ENCODE measurements at regions not wholly inside any gene's neighbourhood (a gene's known extent, or its start where the extent isn't known, plus 50 kb on each side); places are given as distances from the start of the nearest gene placed in this dataset.

GRCh38 chr16:17939723-17940122 lies 396.8 kb downstream of the NPIPA8 start:
- Histone ChIP-seq H3K27me3 (ENCODE audit: control insufficient read depth, insufficient read depth, low read length) (no peaks in the 10 kb centered on the region), H3K27ac (ENCODE audit: low read depth, low read length) (no peak overlapping the region), H3K4me1 (ENCODE audit: control insufficient read depth, insufficient read depth, low read length) (no peaks in the 10 kb centered on the region), H3K4me3 (ENCODE audit: low read length) (no peak overlapping the region), H3K9ac (ENCODE audit: low read length) (no peak overlapping the region), H3K36me3 (ENCODE audit: control insufficient read depth, insufficient read depth, low read length) (no peaks in the 10 kb centered on the region)

GRCh38 chr16:17939122-17939536 lies 397.4 kb downstream of the NPIPA8 start:
- H3K27ac ChIP-seq (ENCODE audit: low read depth, low read length), result no peak overlapping the region
- no peak overlapping the region for H3K9ac ChIP-seq (ENCODE audit: low read length)
- H3K4me1 ChIP-seq (ENCODE audit: control insufficient read depth, insufficient read depth, low read length), result no peaks in the 10 kb centered on the region
- no peak overlapping the region for H3K4me3 ChIP-seq (ENCODE audit: low read length)
- H3K36me3 ChIP-seq (ENCODE audit: control insufficient read depth, insufficient read depth, low read length), result no peaks in the 10 kb centered on the region
- no peaks in the 10 kb centered on the region for H3K27me3 ChIP-seq (ENCODE audit: control insufficient read depth, insufficient read depth, low read length)

GRCh38 chr16:17938546-17938945 lies 398.0 kb downstream of the NPIPA8 start:
- Histone ChIP-seq H3K27ac (ENCODE audit: low read depth, low read length) (no peak overlapping the region), H3K4me1 (ENCODE audit: control insufficient read depth, insufficient read depth, low read length) (no peaks in the 10 kb centered on the region), H3K36me3 (ENCODE audit: control insufficient read depth, insufficient read depth, low read length) (no peaks in the 10 kb centered on the region)

GRCh38 chr16:17936766-17937402 lies 399.7 kb downstream of the NPIPA8 start:
- H3K27me3 ChIP-seq (ENCODE audit: control insufficient read depth, insufficient read depth, low read length), result no peaks in the 10 kb centered on the region
- no peak overlapping the region for H3K9ac ChIP-seq (ENCODE audit: low read length)
- H3K4me3 ChIP-seq (ENCODE audit: low read length), result no peak overlapping the region
- no peak overlapping the region for H3K27ac ChIP-seq (ENCODE audit: low read depth, low read length)
- H3K4me1 ChIP-seq (ENCODE audit: control insufficient read depth, insufficient read depth, low read length), result no peaks in the 10 kb centered on the region
- no peaks in the 10 kb centered on the region for H3K36me3 ChIP-seq (ENCODE audit: control insufficient read depth, insufficient read depth, low read length)

More at GRCh38 chr16:17938546-17938945, 398.0 kb downstream of the NPIPA8 start:
- H3K27me3 ChIP-seq (ENCODE audit: control insufficient read depth, insufficient read depth, low read length), result no peaks in the 10 kb centered on the region
- no peak overlapping the region for H3K9ac ChIP-seq (ENCODE audit: low read length)
- H3K4me3 ChIP-seq (ENCODE audit: low read length), result no peak overlapping the region

GRCh38 chr16:17930280-17930679 lies 406.3 kb downstream of the NPIPA8 start:
- no peaks in the 10 kb centered on the region for H3K36me3 ChIP-seq (ENCODE audit: control insufficient read depth, insufficient read depth, low read length)
- H3K9ac ChIP-seq (ENCODE audit: low read length), result no peak overlapping the region
- no peak overlapping the region for H3K4me3 ChIP-seq (ENCODE audit: low read length)
- H3K4me1 ChIP-seq (ENCODE audit: control insufficient read depth, insufficient read depth, low read length), result no peaks in the 10 kb centered on the region
- H3K27me3 ChIP-seq (ENCODE audit: control insufficient read depth, insufficient read depth, low read length), result no peaks in the 10 kb centered on the region
- no peak overlapping the region for H3K27ac ChIP-seq (ENCODE audit: low read depth, low read length)

GRCh38 chr16:17926866-17927399 lies 409.6 kb downstream of the NPIPA8 start:
- Histone ChIP-seq H3K4me3 (ENCODE audit: low read length) (no peak overlapping the region), H3K9ac (ENCODE audit: low read length) (no peak overlapping the region), H3K27ac (ENCODE audit: low read depth, low read length) (no peak overlapping the region), H3K4me1 (ENCODE audit: control insufficient read depth, insufficient read depth, low read length) (no peaks in the 10 kb centered on the region), H3K36me3 (ENCODE audit: control insufficient read depth, insufficient read depth, low read length) (no peaks in the 10 kb centered on the region), H3K27me3 (ENCODE audit: control insufficient read depth, insufficient read depth, low read length) (no peaks in the 10 kb centered on the region)

GRCh38 chr16:17926461-17926860 lies 410.1 kb downstream of the NPIPA8 start:
- no peaks in the 10 kb centered on the region for H3K4me1 ChIP-seq (ENCODE audit: control insufficient read depth, insufficient read depth, low read length)
- no peak overlapping the region for H3K9ac ChIP-seq (ENCODE audit: low read length)
- no peaks in the 10 kb centered on the region for H3K36me3 ChIP-seq (ENCODE audit: control insufficient read depth, insufficient read depth, low read length)

GRCh38 chr16:17925761-17926160 lies 410.8 kb downstream of the NPIPA8 start:
- H3K4me3 ChIP-seq (ENCODE audit: low read length), result no peak overlapping the region
- no peaks in the 10 kb centered on the region for H3K4me1 ChIP-seq (ENCODE audit: control insufficient read depth, insufficient read depth, low read length)
- H3K27ac ChIP-seq (ENCODE audit: low read depth, low read length), result no peak overlapping the region
- H3K9ac ChIP-seq (ENCODE audit: low read length), result no peak overlapping the region
- no peaks in the 10 kb centered on the region for H3K36me3 ChIP-seq (ENCODE audit: control insufficient read depth, insufficient read depth, low read length)
- no peaks in the 10 kb centered on the region for H3K27me3 ChIP-seq (ENCODE audit: control insufficient read depth, insufficient read depth, low read length)

More at GRCh38 chr16:17926461-17926860, 410.1 kb downstream of the NPIPA8 start:
- Histone ChIP-seq H3K4me3 (ENCODE audit: low read length) (no peak overlapping the region), H3K27me3 (ENCODE audit: control insufficient read depth, insufficient read depth, low read length) (no peaks in the 10 kb centered on the region), H3K27ac (ENCODE audit: low read depth, low read length) (no peak overlapping the region)

GRCh38 chr16:17921357-17921978 lies 415.1 kb downstream of the NPIPA8 start:
- Histone ChIP-seq H3K4me3 (ENCODE audit: low read length) (no peak overlapping the region), H3K27me3 (ENCODE audit: control insufficient read depth, insufficient read depth, low read length) (no peaks in the 10 kb centered on the region), H3K4me1 (ENCODE audit: control insufficient read depth, insufficient read depth, low read length) (no peaks in the 10 kb centered on the region), H3K9ac (ENCODE audit: low read length) (no peak overlapping the region), H3K27ac (ENCODE audit: low read depth, low read length) (no peak overlapping the region), H3K36me3 (ENCODE audit: control insufficient read depth, insufficient read depth, low read length) (no peaks in the 10 kb centered on the region)

- no peak overlapping the region for H3K27ac ChIP-seq (ENCODE audit: low read depth, low read length)
- H3K4me1 ChIP-seq (ENCODE audit: control insufficient read depth, insufficient read depth, low read length), result no peaks in the 10 kb centered on the region
- H3K27me3 ChIP-seq (ENCODE audit: control insufficient read depth, insufficient read depth, low read length), result no peaks in the 10 kb centered on the region
- H3K36me3 ChIP-seq (ENCODE audit: control insufficient read depth, insufficient read depth, low read length), result no peaks in the 10 kb centered on the region
- H3K9ac ChIP-seq (ENCODE audit: low read length), result no peak overlapping the region
- H3K4me3 ChIP-seq (ENCODE audit: low read length), result no peak overlapping the region
These were observed 419.1 kb downstream of the NPIPA8 start for GRCh38 chr16:17917316-17918019.

- Histone ChIP-seq H3K9ac (ENCODE audit: low read length) (no peak overlapping the region), H3K27ac (ENCODE audit: low read depth, low read length) (no peak overlapping the region), H3K4me1 (ENCODE audit: control insufficient read depth, insufficient read depth, low read length) (no peaks in the 10 kb centered on the region), H3K36me3 (ENCODE audit: control insufficient read depth, insufficient read depth, low read length) (no peaks in the 10 kb centered on the region), H3K27me3 (ENCODE audit: control insufficient read depth, insufficient read depth, low read length) (no peaks in the 10 kb centered on the region), H3K4me3 (ENCODE audit: low read length) (no peak overlapping the region)
These were observed 420.7 kb downstream of the NPIPA8 start for GRCh38 chr16:17915791-17916190.

GRCh38 chr16:17914168-17914567 lies 422.4 kb downstream of the NPIPA8 start:
- no peak overlapping the region for H3K27ac ChIP-seq (ENCODE audit: low read depth, low read length)
- no peaks in the 10 kb centered on the region for H3K4me1 ChIP-seq (ENCODE audit: control insufficient read depth, insufficient read depth, low read length)
- no peaks in the 10 kb centered on the region for H3K27me3 ChIP-seq (ENCODE audit: control insufficient read depth, insufficient read depth, low read length)
- no peak overlapping the region for H3K4me3 ChIP-seq (ENCODE audit: low read length)
- no peaks in the 10 kb centered on the region for H3K36me3 ChIP-seq (ENCODE audit: control insufficient read depth, insufficient read depth, low read length)
- no peak overlapping the region for H3K9ac ChIP-seq (ENCODE audit: low read length)
